Stimulated activated CD4-positive, alpha-beta T cell treated with anti-CD3 and anti-CD28 coated beads, Interleukin-4, amount 100 ng/mL, for 48 hours (primary cell): ENCODE measurements at regions not wholly inside any gene's neighbourhood (a gene's known extent, or its start where the extent isn't known, plus 50 kb on each side); places are given as distances from the start of the nearest gene placed in this dataset.
A peak's percentile ranks its signal among the peaks of the same experiment; 100 is the strongest.

Experiments used
- DNase-seq, 2 donors: peaks; one replicate each; pipeline ENCODE4 v3.0.0-alpha.2; 2020; ENCODE audit warnings: low read depth in 2 of 2

DNA sequence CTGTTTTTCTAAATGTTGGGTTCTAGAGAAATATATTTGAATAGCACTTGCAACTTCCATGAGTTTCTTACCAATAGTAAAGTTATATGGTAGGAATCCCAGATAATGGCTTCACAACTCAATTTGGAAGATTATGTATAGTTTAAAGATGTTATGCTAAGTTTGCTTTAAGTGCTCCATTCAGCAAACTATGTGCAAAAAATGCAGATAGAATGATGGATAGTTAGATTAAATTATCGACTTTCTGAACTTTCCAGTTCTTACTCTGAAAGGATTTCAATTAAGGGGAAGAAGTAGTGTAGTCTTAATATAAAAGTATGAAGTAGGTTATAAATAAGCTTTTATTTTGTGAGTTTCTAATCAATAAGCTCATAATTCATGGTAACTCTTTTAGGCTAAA is 60.7 kb upstream of the NFKB1 start:
- no peak for DNase-seq

DNA sequence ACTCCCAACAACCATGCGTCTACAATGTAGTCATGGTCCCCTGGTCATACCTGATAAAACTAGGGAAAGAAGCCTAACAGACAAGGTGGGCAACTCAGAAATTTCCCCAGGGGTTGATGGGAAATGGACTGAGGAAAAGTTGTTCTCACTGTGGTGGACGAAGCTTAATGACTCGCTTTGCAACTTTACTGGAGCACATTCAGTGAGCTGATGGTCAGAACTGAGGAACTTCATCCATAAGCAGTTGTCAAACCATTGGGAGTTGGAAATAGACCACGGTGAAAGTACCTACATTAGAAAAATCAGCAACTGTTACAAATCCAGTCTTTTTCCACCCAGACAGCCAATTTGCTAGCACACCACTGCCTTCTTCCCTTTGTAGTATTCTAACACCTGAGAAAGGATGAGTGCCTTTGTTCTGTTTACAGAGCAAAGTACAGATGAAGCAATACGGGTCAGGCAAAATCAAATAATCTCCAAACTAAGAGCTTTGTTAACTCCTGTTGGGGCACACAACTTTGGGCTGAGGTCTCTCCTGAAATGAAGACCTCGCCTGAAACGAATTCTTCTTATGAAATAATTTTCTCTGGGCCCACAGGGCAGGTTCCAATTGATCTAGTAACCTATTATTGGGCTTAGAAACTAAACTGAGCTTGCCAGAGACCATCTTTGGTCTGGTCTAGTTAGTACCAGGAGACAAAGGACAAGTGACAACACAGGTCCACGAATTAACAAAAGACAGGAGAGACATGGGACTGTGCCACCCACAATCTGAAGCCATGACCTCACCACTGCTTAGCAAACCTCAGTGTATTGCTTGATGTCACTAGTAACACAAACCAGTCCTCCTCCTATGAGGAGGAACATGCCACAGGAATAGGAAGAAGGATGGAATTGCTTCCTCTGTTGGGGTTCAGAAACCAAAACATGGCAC is 58.9 kb upstream of the NFKB1 start:
- no peak for DNase-seq

DNA sequence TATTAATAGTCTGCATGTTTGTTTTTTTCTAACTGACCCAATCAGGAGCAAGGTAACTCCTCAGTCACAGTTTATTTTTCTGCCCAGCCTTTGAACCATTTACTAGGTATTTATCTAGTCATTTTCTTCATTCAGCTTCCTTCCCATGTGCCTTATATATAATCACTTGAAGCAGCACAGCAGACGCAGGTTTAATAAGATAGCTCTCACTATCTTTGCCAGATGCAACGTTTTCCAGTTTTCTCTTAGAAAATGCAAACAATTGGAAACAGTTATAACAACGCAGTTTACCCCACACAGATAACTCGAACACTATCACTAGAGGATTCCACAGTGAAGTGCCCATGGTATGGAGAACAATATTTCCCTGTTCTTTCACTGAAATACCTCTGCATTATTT is 56.4 kb upstream of the NFKB1 start:
- DNase-seq: no peak

DNA sequence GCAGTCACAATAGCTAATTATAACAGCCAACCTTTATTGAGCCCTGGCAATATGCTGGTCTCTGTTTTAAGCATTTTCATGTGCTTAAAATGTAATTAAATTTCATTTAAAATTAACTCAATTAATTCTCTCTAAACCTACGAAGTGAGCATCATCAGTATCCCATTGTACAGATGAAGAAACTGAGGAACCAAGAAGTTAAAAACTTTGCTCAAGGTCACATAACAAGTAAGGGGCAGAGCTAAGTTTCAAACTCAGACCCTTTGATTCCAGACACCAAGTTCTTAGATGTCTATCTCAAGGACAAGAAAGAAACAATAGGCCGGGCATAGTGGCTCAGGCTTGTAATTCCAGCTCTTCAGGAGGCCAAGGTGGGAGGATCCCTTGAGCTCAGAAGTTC is 55.9 kb upstream of the NFKB1 start:
- DNase-seq: no peak

DNA sequence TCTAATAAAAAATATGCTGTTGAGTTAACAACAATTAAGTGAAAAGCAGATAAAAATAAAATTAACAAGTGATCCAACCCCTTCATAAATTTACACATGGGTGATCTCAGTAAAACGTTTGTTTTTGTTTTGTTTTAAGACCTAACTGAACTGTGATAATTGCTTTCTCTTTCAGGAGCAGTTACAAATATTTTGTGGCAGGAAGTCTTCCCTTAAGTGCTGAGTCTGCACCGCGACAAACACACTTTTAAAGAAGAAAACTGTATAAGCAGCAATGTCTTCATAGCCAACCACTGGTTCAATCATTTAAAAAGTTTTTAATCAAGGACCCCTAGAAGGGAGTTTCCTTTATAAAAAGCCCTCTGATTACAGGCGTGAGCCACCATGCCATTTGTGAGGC is 53.7 kb upstream of the NFKB1 start:
- DNase-seq: no peak

DNA sequence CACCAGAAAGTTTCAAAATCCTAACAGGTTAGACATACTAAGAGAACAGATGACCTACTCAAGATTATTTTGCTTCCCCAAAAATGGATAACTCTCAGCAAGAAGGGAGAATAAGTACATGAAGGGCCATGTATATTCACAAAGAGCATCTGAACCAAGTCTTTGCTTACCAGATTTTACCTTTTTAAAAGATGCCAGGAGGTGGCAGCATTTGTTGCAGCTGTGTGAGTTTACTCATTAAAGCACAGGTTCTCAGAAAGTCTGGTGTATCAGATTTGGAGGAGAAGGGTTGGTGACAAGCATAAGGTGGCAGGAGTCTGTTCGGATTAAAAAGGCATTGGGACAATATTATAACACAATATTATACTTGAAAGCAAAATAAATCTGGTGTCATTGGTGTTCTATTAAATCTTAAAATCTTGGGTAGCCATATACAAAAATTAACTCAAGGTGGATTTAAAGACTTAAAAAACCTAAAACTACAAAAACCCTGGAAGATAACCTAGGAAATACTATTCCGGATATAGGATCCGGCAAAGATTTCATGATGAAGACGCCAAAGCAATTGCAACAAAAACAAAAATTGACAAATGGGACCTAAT is 51.3 kb upstream of the NFKB1 start:
- DNase-seq: peak in 1 of 2 donors; percentile 23

DNA sequence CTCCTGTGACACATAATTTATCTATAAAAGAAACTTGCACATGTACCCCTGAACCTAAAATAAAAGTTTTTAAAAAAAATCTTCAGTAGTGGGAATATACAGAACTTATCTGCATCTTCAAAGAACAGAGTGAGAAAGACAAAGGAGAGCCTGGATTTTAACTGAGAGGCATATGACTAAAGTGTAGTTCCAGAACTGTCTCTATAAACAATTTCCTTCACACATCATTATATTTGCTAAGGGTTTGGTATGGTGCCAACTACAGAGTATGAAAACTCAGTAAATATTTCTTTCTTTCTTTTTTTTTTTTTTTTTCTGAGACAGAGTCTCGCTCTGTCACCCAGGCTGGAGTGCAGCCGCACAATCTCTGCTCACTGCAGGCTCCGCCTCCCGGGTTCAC is 49.9 kb upstream of the NFKB1 start:
- DNase-seq: no peak
